MCF 10A (cell line): ENCODE measurements at regions not wholly inside any gene's neighbourhood (a gene's known extent, or its start where the extent isn't known, plus 50 kb on each side); places are given as distances from the start of the nearest gene placed in this dataset.

ENCODE experiments used
- BruUV-seq: library from RNA; stranded (reverse); fragments of 400-500 nt; replicated peaks from 2 replicates; lab custom pipeline; 2021; lab: Mats Ljungman, UMichigan
- CTCF ChIA-PET: fragments of 300-600 bp; sonication (Branson Sonifier 250); formaldehyde crosslinking; extraction: SDS; loops from one replicate; lab custom pipeline; 2021; ENCODE audit warnings: antibody characterized with exemption, inconsistent platforms; lab: Yijun Ruan, JAX
- POLR2A ChIA-PET: fragments of 300-600, 350-650 bp; sonication (Branson Sonifier 250); formaldehyde crosslinking; extraction: SDS; loops from one replicate; lab custom pipeline; 2020; ENCODE audit warnings: antibody characterized with exemption, inconsistent platforms; lab: Yijun Ruan, JAX
- DNase-seq: peaks from one replicate; pipeline ENCODE4 v3.0.0-alpha.2; 2018; ENCODE audit not compliant: unreplicated experiment
- H3K27ac Mint-ChIP-seq: one replicate; pipeline ENCODE4 v1.8.0; 2022; ENCODE audit warnings: mild to moderate bottlenecking, low read depth, mixed read lengths; ENCODE audit not compliant: unreplicated experiment
- H3K27me3 Mint-ChIP-seq: one replicate; pipeline ENCODE4 v1.8.0; 2022; ENCODE audit warnings: mixed read lengths; ENCODE audit not compliant: insufficient read depth, unreplicated experiment
- H3K36me3 Mint-ChIP-seq: one replicate; pipeline ENCODE4 v1.8.0; 2022; ENCODE audit warnings: mild to moderate bottlenecking, moderate library complexity, mixed read lengths; ENCODE audit not compliant: insufficient read depth, unreplicated experiment
- H3K4me1 Mint-ChIP-seq: one replicate; pipeline ENCODE4 v1.8.0; 2022; ENCODE audit warnings: mixed read lengths; ENCODE audit not compliant: insufficient read depth, unreplicated experiment
- H3K4me3 Mint-ChIP-seq: one replicate; pipeline ENCODE4 v1.8.0; 2022; ENCODE audit warnings: mild to moderate bottlenecking, moderate library complexity, mixed read lengths; ENCODE audit not compliant: unreplicated experiment
- H3K9me3 Mint-ChIP-seq: one replicate; pipeline ENCODE4 v1.8.0; 2022; ENCODE audit warnings: mixed read lengths; ENCODE audit not compliant: unreplicated experiment
- CTCF ChIP-seq: fragments of 200-600 bp; IDR thresholded peaks from one replicate; pipeline ENCODE4 v1.8.0; 2022; ENCODE audit warnings: antibody characterized with exemption, mild to moderate bottlenecking; ENCODE audit not compliant: unreplicated experiment
- intact Hi-C: fragments of 100-400 bp; cut with micrococcal nuclease; formaldehyde crosslinking; loops from 2 replicates; pipeline ENCODE4 v1.14.1; 2022

- Mint-ChIP-seq H3K27me3 (no peaks in the 10 kb centered on the region), H3K4me3 (no peak overlapping the region), H3K4me1 (peaks cover 12% of the 10 kb centered on the region), H3K9me3 (peaks cover 7% of the 10 kb centered on the region), H3K27ac (no peak overlapping the region), H3K36me3 (no peaks in the 10 kb centered on the region)
- TF ChIP-seq CTCF = no peak
- DNase-seq = no peak
- no TSS peak for BruUV-seq
- intact Hi-C loops = no loop called here
- ChIA-PET CTCF (interaction anchor here (1.8 kb wide), 1 partner anchor 15 kb away, joined by 4 read pairs; no protein-coding TSS in a partner anchor), POLR2A (interaction anchor here (0.9 kb wide), 1 partner anchor 38 kb away, joined by 4 read pairs; no protein-coding TSS in a partner anchor)
These were observed 279.5 kb upstream of the NECTIN3 start for GRCh38 chr3:110791995-110792686.

GRCh38 chr3:110793611-110794010 is 278.0 kb upstream of the NECTIN3 start:
- H3K4me3 Mint-ChIP-seq = no peak overlapping the region
- TF ChIP-seq CTCF = no peak
- H3K36me3 Mint-ChIP-seq = no peaks in the 10 kb centered on the region
- intact Hi-C loops = no loop called here
- ChIA-PET CTCF (interaction anchor here (0.6 to 1.2 kb wide), 4 partner anchors 40 to 994 kb away, joined by 3 to 4 read pairs (median 4); no protein-coding TSS in a partner anchor), POLR2A (no interaction called here)
- H3K9me3 Mint-ChIP-seq = no peaks in the 10 kb centered on the region
- peaks cover 13% of the 10 kb centered on the region for H3K4me1 Mint-ChIP-seq
- no peak overlapping the region for H3K27ac Mint-ChIP-seq
- no TSS peak for BruUV-seq
- no peak for DNase-seq
- no peaks in the 10 kb centered on the region for H3K27me3 Mint-ChIP-seq

GRCh38 chr3:110795163-110795562 is 276.5 kb upstream of the NECTIN3 start:
- Mint-ChIP-seq H3K27ac (no peak overlapping the region), H3K9me3 (no peaks in the 10 kb centered on the region), H3K4me3 (no peak overlapping the region), H3K27me3 (no peaks in the 10 kb centered on the region), H3K4me1 (peaks cover 15% of the 10 kb centered on the region), H3K36me3 (no peaks in the 10 kb centered on the region)
- no TSS peak for BruUV-seq
- intact Hi-C loops = no loop called here
- DNase-seq = no peak
- ChIA-PET POLR2A (no interaction called here), CTCF (interaction anchor here (0.9 kb wide), 1 partner anchor 30 kb away, joined by 4 read pairs; no protein-coding TSS in a partner anchor)
- no peak for TF ChIP-seq CTCF

- POLR2A ChIA-PET = interaction anchor here (0.5 to 3.2 kb wide), 3 partner anchors 9 to 1105 kb away, joined by 3 to 18 read pairs (median 4); no protein-coding TSS in a partner anchor
- CTCF ChIA-PET = interaction anchor here (0.5 to 1.1 kb wide), 2 partner anchors 22 to 82 kb away, joined by 3 read pairs; no protein-coding TSS in a partner anchor
- Mint-ChIP-seq H3K36me3 (no peaks in the 10 kb centered on the region), H3K4me3 (no peak overlapping the region), H3K27ac (no peak overlapping the region), H3K9me3 (no peaks in the 10 kb centered on the region), H3K27me3 (no peaks in the 10 kb centered on the region), H3K4me1 (peaks cover 8% of the 10 kb centered on the region)
- intact Hi-C loops = no loop called here
- no TSS peak for BruUV-seq
- peak; percentile 77 for DNase-seq
- TF ChIP-seq CTCF = no peak
These were observed 272.3 kb upstream of the NECTIN3 start for GRCh38 chr3:110799271-110799670.
